ENCODE measurements at regions not wholly inside any gene's neighbourhood (a gene's known extent, or its start where the extent isn't known, plus 50 kb on each side); places are given as distances from the start of the nearest gene placed in this dataset.
A peak's percentile ranks its signal among the peaks of the same experiment; 100 is the strongest.
"Not testable (repeated sequence)": the region's sequence is repeated elsewhere in the genome, so short reads cannot be mapped to it uniquely, and the experiment has no call there.

DNA sequence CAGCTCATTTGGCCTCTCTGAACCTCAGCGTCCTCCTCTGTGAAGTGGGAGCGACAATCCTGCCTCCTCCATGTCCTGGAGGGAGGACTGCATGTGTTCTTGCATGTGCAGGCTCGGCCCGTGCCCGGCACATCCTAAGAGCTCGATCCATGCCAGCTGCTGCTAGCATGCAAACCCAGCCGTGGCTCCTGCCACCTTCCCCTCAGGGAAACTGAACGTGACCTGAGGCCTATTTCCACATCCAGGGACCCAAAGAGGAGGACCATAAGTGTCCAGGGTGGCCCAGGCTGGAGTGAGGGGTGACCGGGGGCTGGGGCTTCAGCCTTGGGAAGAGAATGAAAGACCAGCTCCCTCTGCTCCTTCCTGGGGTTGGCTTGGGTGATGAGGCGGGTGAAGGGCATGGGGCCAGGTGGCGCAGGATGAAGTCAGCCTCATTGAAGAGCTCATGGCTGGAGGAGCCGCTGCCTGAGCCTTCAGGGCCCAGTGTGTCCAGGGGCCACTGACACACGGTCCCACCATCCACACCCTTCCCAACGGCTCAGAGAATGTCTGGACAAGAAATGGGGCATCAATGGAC, 115.7 kb upstream of the AKAP13 start:
- not testable (repeated sequence) for DNase-seq (ENCODE audit: low read depth in 2 of 2)

DNA sequence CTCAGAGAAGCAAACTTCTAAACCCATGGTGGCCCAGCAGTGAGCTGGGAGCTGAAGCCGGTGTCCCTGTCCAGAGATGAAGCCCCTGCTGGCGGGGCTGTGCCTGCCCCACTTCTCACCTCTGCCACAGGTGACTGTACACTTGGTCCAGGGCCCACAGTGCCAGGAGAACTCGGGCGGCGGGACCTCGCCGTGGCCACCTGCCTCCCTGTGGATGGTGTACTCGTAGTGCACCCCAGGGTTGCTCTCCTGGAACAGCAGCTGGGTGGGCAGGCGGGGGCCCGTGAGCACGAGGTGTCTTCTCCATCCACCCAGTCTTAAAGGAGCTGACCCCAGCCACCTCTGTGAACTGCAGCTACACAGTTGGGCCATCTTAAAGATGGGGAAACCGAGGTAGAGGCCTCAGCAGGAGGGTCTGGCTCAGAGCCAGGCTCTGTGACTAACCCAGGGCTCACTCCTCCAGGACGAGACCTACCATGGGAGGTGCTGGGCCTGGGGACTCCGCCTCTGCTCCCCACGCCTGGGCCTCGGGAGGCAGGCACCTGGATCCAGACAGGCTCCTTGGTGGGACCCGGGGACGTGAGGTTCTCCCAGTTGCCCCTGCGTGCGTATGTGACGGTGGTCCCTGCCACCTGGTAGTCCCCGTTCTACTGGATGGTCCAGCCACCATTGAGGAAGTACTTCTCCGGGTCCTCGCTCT, 113.1 kb upstream of the AKAP13 start:
- not testable (repeated sequence) for DNase-seq (ENCODE audit: low read depth in 2 of 2)

DNA sequence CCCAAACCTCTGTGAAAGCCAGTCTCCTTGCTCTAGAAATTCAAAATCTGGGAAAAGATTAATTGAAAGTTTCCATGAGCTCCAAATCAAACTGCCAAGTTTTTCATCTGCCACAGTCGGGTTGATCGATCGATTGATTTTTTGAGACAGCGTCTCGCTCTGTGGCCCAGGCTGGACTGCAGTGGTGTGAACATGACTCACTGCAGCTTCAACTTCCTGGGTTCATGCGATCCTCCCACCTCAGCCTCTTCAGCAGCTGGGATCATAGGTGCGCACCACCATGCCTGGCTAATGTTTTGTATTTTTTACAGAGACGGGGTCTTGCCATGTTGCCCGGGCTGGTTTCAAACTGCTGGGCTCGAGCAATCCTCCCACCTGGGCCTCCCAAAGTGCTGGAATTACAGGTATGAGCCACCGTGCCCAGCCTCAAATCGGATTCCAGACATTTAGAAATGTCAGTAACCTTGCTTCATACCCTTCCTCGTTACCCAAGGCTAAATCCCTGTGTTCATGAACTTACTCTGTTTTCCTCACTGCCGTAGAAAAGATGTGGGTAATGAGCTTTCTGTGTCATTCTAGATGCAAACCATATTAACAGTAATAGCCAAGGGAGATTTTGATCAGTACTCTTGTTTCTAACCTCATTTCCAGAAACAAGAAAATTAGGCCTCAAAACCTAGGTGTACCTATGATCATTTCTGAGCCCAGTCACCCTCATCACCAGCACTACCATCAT, 105.9 kb upstream of the AKAP13 start:
- no peak for DNase-seq (ENCODE audit: low read depth in 2 of 2)

DNA sequence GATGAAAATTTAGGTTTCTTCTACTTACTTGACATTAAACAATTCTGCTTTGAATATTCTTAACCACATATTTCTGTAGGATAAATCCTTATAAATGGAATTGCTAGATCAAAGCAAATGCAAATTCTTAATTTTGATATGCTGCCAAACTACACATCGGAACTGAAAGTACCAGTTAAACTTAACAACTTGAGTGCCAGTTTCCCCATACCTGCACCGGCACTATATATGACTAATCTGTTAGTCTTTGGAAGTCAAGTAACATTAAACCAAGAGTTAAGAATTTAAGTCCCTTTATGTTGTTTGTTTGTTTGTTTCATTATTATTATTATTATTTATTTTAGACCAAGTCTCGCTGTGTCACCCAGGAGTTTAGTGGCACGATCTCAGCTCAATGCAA, 103.9 kb upstream of the AKAP13 start:
- no peak for DNase-seq (ENCODE audit: low read depth in 2 of 2)

DNA sequence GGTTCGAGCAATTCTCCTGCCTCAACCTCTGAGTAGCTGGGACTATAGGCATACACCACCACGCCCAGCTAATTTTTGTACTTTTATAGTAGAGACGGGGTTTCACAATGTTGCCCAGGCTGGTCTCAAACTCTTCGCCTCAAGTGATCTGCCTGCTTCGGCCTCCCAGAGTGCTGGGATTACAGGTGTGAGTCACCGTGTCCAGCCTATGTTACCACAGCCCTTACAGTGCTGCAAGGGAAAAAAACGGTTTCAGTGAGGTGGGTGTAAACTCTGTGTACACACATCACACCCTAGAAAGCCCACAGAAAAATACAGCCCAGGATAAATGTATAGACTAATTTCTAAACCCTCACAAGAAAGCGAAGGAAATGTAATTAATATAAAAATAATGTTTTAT, 103.5 kb upstream of the AKAP13 start:
- DNase-seq (ENCODE audit: low read depth in 2 of 2): no peak

DNA sequence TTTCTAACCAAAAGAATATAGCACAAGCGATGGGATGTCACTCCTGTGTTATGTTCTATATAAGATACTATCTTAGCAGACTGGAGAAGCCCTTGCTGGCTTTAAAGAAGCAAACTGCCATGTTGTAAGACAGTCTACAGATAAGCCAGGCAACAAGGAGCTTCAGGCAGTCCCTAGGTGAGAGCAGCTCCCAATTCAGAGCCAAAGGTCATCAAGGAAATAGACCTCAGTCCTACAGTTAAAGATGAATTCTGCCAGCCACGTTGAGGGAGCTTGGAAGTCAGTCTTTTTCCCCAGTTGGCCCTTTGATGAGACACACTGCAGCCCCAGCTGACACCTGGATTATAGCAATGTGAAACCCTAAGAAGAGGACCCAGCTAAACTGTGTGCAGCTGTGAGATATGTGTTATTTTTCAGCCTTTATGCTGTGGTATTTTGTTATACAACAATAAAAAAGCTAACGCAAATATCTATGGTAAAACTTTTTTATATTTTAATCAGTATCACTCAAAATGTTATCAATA, 102.5 kb upstream of the AKAP13 start:
- DNase-seq (ENCODE audit: low read depth in 2 of 2): no peak

DNA sequence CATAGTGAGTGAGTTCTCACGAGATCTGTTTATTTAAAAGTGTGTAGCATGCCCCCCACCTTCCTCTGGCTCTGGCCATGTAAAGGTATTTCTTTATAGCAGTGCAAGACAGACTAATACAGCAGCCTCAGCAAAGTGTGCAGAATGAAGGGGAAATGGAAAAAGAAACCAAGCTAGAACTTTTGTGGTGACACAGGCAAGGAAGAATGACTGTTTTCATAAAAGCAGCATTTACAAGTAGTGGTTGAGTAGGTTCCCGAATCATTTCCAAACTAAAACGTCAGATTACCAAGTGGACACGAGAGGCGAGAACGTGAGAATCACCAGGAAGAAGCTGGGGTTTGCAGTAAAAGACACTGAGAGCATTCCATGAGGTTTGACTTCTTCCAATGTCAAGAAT, 100.2 kb upstream of the AKAP13 start:
- DNase-seq (ENCODE audit: low read depth in 2 of 2): no peak

DNA sequence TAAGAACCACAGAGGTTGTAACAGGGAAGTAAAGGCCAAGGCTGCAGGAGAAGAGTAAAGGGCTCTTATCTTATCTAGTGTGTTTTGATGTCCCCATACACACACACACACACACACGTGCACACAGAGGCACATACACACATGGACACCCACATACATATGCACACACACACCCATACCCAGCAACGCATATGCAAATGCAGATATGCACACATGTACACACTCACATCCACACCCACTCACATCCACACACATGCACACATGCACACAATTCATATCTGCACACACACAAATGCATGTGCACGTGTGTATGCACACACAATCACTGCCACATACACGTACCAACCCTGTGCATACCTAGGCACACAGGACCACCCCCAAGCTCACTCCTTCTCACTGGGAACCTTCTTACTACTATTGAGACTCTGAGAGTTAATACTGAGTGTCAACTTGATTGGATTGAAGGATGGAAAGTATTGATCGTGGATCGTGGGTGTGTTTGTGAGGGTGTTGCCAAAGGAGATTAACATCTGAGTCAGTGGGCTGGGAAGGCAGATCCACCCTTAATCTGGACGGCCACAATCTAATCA, 99.0 kb upstream of the AKAP13 start:
- no peak for DNase-seq (ENCODE audit: low read depth in 2 of 2)

DNA sequence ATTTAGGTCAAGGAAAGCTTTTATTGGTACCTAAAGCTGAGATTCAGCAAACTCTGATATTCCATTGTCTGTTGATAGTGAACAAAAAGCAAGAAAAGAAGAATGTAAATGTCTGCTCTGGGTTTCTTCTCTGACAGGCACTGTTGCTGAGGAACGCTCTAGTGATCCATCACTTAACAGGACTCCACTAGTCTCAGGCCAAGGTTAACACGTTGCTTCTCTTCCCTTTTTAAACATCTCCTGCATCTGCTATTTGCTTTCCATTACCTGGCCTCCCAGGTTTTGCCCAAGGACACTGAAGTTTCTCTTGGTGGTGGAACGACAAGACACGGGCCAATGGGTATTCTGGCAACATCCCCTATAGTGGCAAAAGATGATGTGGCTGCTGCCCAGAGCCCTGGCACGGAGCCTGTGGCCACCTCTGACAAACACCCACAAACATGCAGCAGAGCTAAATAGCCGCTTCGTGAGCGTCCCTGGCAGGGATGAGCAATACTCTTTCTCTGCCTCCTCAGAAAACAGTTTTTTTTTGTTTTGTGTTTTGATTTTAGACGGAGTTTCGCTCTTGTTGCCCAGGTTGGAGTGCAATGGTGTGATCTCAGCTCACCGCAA, 97.8 kb upstream of the AKAP13 start:
- DNase-seq (ENCODE audit: low read depth in 2 of 2): no peak

DNA sequence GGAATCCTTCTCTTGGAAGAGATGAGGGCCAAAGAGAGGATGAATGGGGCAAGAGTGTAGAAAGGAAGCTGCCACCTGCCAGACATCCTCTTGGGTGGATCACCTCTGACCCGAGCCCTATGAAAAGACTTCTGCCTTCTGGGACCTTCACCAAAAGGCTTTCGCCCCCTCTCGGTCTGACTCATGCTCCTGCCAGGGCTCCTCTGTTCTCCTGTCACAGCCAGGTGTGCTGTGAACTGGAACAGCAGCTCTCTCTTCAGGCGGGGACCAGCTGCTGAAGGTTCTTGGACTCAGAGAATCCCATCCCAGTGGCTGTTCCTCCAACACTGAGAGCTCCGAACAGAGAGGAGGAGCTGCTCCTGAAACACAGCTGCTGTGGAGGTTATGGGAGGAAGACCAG, 96.6 kb upstream of the AKAP13 start:
- DNase-seq (ENCODE audit: low read depth in 2 of 2): not testable (repeated sequence)

DNA sequence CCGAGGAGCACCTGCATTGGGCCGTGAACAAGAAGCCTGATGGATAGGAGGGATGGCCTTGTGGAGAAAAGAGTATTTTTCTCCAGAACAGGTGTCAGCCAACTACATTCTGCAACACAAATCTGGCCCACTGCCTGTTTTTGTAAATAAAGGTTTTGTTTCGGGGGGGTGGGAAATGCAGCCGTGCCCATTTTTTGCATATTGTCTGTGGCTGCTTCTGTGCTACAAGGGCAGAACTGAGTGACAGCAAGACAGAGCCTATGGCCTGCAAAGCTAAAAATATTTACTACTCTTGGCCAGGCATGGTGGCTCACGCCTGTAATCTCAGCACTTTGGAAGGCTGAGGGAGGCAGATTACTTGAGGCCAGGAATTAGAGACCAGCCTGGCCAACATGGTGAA, 95.9 kb upstream of the AKAP13 start:
- DNase-seq (ENCODE audit: low read depth in 2 of 2): no peak

DNA sequence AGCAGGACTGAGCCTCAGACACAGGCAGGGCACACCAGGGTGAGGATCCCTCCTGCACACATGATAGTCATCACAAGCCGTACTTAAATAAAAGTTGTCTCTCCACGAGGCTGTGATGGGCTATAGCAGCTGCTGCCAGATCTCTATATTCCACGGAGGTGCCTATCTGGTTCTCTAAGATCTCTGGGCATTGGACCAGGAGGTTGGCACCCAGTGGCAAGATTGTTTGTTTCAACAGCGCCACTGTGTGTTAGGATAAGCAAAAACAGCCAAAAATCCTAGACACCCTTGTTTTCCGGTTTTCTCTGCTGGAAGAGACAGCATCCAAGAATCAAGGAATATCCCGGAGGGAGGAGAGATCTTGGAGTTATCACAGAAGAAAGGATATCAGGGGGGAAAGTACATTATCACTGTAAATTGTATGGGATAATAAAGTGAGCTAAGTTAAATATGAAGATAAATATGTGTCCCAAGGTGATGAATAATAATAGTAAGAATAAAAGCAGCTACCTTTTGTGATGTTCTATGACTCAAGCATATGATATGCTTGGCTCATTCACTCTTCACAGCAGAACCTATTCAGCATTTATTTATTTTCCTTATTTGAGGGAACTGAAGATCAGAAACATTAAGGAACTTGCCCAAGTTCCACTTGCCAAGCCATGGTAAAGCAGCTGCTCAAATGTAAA, 90.6 kb upstream of the AKAP13 start:
- peak in 1 of 2 experiments; percentile 8 for DNase-seq (ENCODE audit: low read depth in 2 of 2)

DNA sequence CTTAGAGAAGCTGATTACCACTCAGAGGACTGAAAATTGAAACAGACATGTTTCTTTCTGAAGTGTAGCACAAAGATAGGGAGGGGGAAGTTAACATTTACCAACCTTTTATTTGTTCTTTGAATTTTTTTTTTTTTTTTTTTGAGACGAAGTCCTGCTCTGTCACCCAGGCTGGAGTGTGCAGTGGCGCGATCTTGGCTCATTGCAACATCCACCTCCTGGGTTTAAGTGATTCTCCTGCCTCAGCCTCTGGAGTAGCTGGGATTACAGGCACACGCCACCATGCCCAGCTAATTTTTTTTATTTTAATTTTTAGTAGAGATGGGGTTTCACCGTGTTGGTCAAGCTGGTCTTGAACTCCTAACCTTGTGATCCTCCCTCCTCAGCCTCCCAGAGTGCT, 87.8 kb upstream of the AKAP13 start:
- not testable (repeated sequence) for DNase-seq (ENCODE audit: low read depth in 2 of 2)

DNA sequence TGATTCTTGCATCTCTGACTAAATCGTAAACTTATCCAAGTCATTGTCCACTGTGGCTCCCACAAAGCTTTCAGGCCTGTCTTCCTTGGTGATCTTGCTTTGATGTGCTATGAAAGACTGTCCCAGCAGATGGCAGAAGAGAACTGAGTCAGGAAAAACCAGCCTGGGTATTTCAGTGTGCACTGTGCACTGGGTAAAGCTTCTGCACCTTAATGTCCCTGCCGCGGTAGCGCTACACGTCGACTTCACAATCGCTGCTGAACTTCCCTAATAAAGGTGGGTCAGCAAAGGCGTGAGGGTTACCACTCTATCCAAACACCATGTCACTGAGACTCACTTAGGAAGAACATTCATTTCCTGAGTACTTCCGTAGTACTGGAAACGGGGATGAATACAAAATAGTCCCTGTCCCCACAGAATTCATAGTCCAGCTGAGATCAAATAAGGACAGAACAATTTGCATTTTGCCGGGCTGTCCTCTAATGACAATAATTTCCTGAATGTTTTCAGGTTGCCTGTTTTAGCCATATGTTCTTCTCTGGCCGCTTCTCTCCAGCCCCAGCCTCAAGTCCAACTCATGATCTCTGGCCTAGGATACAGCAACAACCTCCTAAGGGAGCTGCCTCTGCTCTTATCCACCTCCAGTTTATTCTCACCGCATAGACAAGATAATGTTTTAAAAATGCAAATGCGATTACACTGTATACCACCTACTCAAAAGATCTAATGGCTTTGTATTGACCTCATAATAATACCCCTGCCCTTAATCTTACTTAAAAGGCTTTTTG, 83.6 kb upstream of the AKAP13 start:
- DNase-seq (ENCODE audit: low read depth in 2 of 2): peak; percentile 43 to 46

DNA sequence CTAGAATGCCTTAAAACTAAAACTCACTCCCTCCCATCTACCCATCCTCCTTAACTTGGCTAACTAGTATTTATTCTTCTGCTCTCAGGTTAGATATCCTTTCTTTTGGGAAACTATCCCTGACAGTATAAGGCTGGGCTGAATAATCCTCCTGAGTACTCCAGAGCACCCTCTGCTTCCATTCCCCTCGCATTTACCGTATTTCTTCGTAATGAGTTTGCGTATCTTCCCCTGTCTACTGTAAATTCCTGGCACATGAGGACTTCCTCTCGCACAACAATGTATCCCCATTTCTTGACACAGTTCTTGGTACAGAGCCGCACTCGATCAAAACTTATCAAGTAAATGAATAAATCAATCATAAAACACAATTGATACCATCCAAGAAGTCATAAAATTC, 82.9 kb upstream of the AKAP13 start:
- DNase-seq (ENCODE audit: low read depth in 2 of 2): no peak

DNA sequence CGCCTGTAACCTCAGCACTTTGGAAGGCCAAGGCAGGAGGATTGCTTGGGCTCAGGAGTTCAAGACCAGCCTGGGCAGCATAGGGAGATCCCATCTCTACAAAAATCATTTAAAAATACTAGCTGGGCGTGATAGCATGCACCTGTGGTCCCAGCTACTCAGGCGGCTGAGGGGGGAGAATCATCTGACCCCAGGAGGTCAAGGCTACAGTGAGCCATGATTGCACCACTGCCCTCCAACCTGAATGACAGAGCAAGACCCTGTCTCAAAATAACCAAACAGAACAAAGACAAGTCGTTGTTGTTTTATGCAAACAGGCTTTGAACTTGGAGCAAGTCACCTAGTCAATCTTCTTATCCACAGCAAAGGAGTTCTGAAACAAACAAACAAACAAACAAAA, 82.0 kb upstream of the AKAP13 start:
- DNase-seq (ENCODE audit: low read depth in 2 of 2): no peak

DNA sequence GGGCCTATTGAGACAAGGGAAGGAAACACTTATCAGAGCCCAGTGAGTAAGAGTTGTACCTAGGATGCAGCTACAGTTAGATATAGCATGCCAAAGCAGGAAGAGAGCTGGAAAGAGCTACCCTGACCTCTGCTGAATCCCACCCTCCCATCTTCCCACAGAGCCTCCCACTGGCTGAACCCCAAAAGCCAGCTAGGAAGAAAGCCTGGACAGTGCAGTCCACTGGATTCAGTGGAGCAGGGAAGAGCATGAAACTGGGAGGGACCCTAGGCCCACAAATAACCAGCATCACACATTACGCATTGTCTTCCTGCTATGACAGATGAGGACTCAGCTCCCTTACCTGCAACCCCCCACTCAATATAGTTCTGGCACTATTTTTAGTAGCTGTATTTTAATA, 81.5 kb upstream of the AKAP13 start:
- DNase-seq (ENCODE audit: low read depth in 2 of 2): no peak

DNA sequence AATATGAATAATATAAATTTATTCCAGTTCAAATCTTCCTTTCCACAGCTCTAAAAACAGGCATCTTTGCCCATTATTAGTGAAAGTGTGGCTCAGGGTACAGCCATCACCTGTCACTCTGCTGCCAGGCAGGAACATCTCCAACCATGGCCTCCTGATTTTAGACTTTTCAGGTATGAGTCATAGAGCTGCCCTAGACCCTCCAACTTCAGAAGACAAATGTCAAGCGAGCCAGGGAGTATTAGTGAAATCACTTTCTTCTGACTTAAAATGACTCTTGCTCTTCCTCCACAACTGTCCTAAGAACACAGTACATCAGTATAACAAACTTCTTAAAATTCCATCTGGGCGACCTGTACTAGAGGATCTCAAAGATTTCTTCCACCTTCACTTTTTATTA, 78.1 kb upstream of the AKAP13 start:
- no peak for DNase-seq (ENCODE audit: low read depth in 2 of 2)

DNA sequence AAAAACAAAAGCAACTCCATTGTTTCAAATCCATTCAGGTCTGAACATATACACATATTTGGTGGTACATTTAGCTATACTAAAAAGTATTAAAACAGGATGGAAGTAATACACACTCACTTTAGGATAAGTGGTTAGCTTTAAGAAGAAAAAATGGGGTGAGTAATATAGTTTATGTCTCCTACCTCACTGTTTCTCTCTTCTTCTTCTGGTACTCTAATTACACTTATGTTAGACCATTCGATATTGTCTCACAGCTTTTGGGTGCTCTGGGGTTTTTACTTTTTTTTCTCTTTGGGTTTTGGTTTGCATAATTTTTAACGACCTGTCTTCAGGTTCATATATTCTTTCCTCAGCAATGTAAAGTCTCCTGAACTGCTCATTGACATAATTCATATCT, 75.4 kb upstream of the AKAP13 start:
- no peak for DNase-seq (ENCODE audit: low read depth in 2 of 2)

DNA sequence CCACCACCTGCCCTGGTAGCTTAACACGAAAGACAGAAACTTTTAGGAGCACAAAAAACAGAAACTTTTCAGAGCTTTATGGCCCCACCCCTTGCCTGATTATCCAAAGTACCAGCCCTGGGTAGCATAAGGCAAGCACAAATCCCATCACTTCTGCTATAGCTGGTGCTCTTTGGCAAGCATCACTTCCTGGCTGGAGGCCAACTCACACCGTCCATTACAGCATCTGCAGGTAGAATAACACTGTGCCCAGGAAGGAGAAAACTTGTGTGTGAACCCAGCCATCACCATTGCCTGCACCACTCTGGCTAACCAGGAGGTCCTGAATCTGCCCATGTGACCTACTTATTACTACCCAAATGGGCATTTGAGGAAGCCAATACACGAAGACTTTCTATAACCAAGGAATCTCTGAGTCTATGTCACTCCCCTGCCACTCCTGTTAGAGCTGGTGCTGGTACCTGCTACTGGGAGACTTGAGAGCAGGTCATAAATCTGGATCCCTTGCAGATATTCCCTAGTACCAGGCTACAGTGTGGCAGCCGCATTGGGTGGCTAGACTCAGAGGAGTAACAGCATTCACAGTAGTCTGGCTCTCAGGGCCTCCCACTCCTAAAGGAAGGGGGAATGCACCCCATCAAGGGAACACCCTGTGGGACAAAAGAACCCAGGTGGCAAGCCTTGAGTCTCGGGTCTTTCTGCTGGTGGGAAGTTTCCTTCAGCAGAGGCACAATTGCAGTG, 73.3 kb upstream of the AKAP13 start:
- DNase-seq (ENCODE audit: low read depth in 2 of 2): no peak

Data from fibroblast of skin of left quadriceps (primary cell).